Panc1 (cell line): ENCODE measurements at regions not wholly inside any gene's neighbourhood (a gene's known extent, or its start where the extent isn't known, plus 50 kb on each side); places are given as distances from the start of the nearest gene placed in this dataset.

ENCODE experiments used
- ATAC-seq: fragments of 200-7000 bp; cut with Tn5 transposase; 2 replicates; pipeline ENCODE4 v1.9.1; 2020; ENCODE audit warnings: mild to moderate bottlenecking, moderate library complexity
- BruUV-seq: library from RNA; stranded (reverse); fragments of 400-500 nt; replicated peaks from 2 replicates; lab custom pipeline; 2021; lab: Mats Ljungman, UMichigan
- CTCF ChIA-PET: fragments of 300-600 bp; sonication (Branson Sonifier 250); formaldehyde crosslinking; loops from one replicate; lab custom pipeline; 2022; ENCODE audit warnings: antibody characterized with exemption; lab: Charles Lee
- POLR2A ChIA-PET: fragments of 300-600 bp; sonication (Branson Sonifier 250); formaldehyde crosslinking; loops from one replicate; lab custom pipeline; 2022; ENCODE audit warnings: antibody characterized with exemption; lab: Charles Lee
- DNase-seq: peaks from one replicate; pipeline ENCODE4 v3.0.0-alpha.2; 2010; ENCODE audit warnings: low read depth, low spot score
- H3K27ac ChIP-seq: 2 replicates; pipeline ENCODE4 v1.5.1; 2011; ENCODE audit warnings: mild to moderate bottlenecking, low read length, inconsistent platforms
- H3K27me3 ChIP-seq: fragments of 200-500 bp; sonication (Bioruptor generic); 2 replicates; pipeline ENCODE4 v1.6.0; 2014; ENCODE audit warnings: low read length, inconsistent platforms; ENCODE audit not compliant: control insufficient read depth, insufficient read depth
- H3K36me3 ChIP-seq: fragments of 200-500 bp; sonication (Bioruptor generic); 2 replicates; pipeline ENCODE4 v1.5.1; 2014; ENCODE audit warnings: inconsistent platforms, mild to moderate bottlenecking, low read length, moderate library complexity; ENCODE audit not compliant: control insufficient read depth, insufficient read depth
- H3K4me1 ChIP-seq: 2 replicates; pipeline ENCODE4 v1.5.1; 2011; ENCODE audit warnings: inconsistent platforms, mild to moderate bottlenecking, low read length, moderate library complexity; ENCODE audit not compliant: control insufficient read depth, insufficient read depth
- H3K4me3 ChIP-seq, 2 experiments: 2 replicates each; pipeline ENCODE4 v1.5.1; 2011 to 2012; ENCODE audit warnings: low read depth in 2 of 2, low read length in 2 of 2, mild to moderate bottlenecking in 2 of 2, inconsistent platforms in 1 of 2, moderate library complexity in 1 of 2
- H3K9me3 ChIP-seq: fragments of 200-500 bp; sonication (Bioruptor generic); 2 replicates; pipeline ENCODE4 v1.5.1; 2014; ENCODE audit warnings: low read depth, mild to moderate bottlenecking, inconsistent platforms, low read length, moderate library complexity; ENCODE audit not compliant: control insufficient read depth, insufficient read depth
- POLR2AphosphoS5 ChIP-seq: IDR thresholded peaks from 2 replicates; pipeline ENCODE4 v1.6.1; 2012; ENCODE audit warnings: mild to moderate bottlenecking, low read depth, low read length, moderate library complexity
- SIN3A ChIP-seq: IDR thresholded peaks from 2 replicates; pipeline ENCODE4 v1.6.1; 2012; ENCODE audit warnings: low read depth, mild to moderate bottlenecking, low read length, moderate library complexity, borderline replicate concordance; ENCODE audit not compliant: insufficient read depth
- TCF7L2 ChIP-seq: IDR thresholded peaks from 2 replicates; pipeline ENCODE4 v1.6.1; 2011; ENCODE audit warnings: mild to moderate bottlenecking, low read depth, low read length, inconsistent platforms
- in situ Hi-C: cut with HindIII; loops from 2 replicates; pipeline ENCODE4 v1.10.0; 2016; ENCODE audit warnings: low sequenced_read_pairs, low pct_unique_long_range_greater_than_20kb
- intact Hi-C: fragments of 100-400 bp; cut with micrococcal nuclease; formaldehyde crosslinking; loops from one replicate; pipeline ENCODE4 v1.10.0; 2022; ENCODE audit not compliant: unreplicated experiment
- TF ChIP-seq, protein P1 (sequence below): fragments of 450-650 bp; IDR thresholded peaks from 2 replicates; pipeline ENCODE4 v1.5.1; 2017; ENCODE audit warnings: mild to moderate bottlenecking
- TF ChIP-seq, protein P2 (sequence below), 2 experiments: IDR thresholded peaks; 2 replicates each; pipeline ENCODE4 v1.6.1; 2011 to 2012; ENCODE audit warnings: low read depth in 2 of 2, control low read depth in 1 of 2, low read length in 1 of 2, mild to moderate bottlenecking in 1 of 2, moderate library complexity in 1 of 2; ENCODE audit not compliant: insufficient read depth in 1 of 2

DNA sequence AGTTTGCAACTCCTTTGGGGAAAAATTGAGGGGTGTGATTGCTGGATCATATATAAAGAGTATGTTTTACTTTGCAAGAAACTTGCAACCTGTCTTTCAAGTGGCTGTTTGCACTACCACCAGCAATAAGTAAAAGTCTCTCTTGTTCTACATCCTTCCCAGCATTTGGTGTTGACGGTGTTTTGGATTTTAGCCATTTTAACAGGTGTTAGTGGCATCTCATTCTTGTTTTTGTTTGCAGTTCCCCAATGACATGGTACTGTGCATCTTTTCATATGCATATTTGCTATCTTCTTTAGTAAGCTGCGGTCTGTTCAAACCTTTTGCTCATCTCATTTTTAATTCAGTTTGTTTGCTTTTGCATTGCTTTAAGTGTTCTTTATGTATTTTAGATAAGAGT lies 535.5 kb downstream of the LRRIQ3 start:
- ATAC-seq: no peak
- ChIA-PET CTCF (no interaction called here), POLR2A (no interaction called here)
- DNase-seq: no peak
- intact Hi-C loops (no loop called here), in situ Hi-C loops (no loop called here)
- H3K27ac ChIP-seq: no peak overlapping the region
- H3K27me3 ChIP-seq: no peaks in the 10 kb centered on the region
- no peaks in the 10 kb centered on the region for H3K9me3 ChIP-seq
- no peak overlapping the region for H3K4me3 ChIP-seq
- no TSS peak for BruUV-seq
- H3K36me3 ChIP-seq: no peaks in the 10 kb centered on the region
- TF ChIP-seq, protein P1, sequence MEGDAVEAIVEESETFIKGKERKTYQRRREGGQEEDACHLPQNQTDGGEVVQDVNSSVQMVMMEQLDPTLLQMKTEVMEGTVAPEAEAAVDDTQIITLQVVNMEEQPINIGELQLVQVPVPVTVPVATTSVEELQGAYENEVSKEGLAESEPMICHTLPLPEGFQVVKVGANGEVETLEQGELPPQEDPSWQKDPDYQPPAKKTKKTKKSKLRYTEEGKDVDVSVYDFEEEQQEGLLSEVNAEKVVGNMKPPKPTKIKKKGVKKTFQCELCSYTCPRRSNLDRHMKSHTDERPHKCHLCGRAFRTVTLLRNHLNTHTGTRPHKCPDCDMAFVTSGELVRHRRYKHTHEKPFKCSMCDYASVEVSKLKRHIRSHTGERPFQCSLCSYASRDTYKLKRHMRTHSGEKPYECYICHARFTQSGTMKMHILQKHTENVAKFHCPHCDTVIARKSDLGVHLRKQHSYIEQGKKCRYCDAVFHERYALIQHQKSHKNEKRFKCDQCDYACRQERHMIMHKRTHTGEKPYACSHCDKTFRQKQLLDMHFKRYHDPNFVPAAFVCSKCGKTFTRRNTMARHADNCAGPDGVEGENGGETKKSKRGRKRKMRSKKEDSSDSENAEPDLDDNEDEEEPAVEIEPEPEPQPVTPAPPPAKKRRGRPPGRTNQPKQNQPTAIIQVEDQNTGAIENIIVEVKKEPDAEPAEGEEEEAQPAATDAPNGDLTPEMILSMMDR: no peak
- TF ChIP-seq, protein P2, sequence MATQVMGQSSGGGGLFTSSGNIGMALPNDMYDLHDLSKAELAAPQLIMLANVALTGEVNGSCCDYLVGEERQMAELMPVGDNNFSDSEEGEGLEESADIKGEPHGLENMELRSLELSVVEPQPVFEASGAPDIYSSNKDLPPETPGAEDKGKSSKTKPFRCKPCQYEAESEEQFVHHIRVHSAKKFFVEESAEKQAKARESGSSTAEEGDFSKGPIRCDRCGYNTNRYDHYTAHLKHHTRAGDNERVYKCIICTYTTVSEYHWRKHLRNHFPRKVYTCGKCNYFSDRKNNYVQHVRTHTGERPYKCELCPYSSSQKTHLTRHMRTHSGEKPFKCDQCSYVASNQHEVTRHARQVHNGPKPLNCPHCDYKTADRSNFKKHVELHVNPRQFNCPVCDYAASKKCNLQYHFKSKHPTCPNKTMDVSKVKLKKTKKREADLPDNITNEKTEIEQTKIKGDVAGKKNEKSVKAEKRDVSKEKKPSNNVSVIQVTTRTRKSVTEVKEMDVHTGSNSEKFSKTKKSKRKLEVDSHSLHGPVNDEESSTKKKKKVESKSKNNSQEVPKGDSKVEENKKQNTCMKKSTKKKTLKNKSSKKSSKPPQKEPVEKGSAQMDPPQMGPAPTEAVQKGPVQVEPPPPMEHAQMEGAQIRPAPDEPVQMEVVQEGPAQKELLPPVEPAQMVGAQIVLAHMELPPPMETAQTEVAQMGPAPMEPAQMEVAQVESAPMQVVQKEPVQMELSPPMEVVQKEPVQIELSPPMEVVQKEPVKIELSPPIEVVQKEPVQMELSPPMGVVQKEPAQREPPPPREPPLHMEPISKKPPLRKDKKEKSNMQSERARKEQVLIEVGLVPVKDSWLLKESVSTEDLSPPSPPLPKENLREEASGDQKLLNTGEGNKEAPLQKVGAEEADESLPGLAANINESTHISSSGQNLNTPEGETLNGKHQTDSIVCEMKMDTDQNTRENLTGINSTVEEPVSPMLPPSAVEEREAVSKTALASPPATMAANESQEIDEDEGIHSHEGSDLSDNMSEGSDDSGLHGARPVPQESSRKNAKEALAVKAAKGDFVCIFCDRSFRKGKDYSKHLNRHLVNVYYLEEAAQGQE (IDR thresholded peaks at IDR 0.05; ENCODE audit: insufficient read depth in 1 of 2, low read depth in 2 of 2, low read length in 1 of 2): no peak
- H3K4me1 ChIP-seq: no peaks in the 10 kb centered on the region

DNA sequence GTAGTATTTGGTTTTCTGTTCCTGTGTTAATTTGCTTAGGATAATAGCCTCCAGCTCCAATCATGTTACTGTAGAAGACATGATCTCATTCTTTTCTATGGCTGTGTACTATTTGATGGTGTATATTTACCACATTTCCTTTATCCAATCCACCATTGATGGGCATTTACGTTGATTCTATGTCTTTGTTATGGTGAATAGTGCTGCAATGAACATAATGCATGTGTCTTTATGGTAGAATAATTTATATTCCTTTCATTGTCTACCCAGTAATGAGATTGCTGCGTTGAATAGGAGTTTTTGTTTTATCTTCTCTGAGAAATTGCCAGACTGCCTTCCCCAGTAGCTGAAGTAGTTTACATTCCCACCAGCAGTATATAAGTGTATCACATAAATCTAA lies 538.8 kb downstream of the LRRIQ3 start:
- ChIA-PET CTCF (no interaction called here), POLR2A (no interaction called here)
- Histone ChIP-seq H3K9me3 (no peaks in the 10 kb centered on the region), H3K36me3 (no peaks in the 10 kb centered on the region), H3K4me3 (no peak overlapping the region), H3K4me1 (no peaks in the 10 kb centered on the region), H3K27ac (no peak overlapping the region), H3K27me3 (no peaks in the 10 kb centered on the region)
- no TSS peak for BruUV-seq
- in situ Hi-C loops: no loop called here
- TF ChIP-seq, protein P2 (IDR thresholded peaks at IDR 0.05; ENCODE audit: insufficient read depth in 1 of 2, low read depth in 2 of 2, low read length in 1 of 2): no peak
- TF ChIP-seq, protein P1: no peak
- TF ChIP-seq TCF7L2 (no peak), SIN3A (no peak), POLR2AphosphoS5 (no peak)
- DNase-seq: no peak
- intact Hi-C loops: no loop called here
- no peak for ATAC-seq
